ENCODE measurements at regions not wholly inside any gene's neighbourhood (a gene's known extent, or its start where the extent isn't known, plus 50 kb on each side); places are given as distances from the start of the nearest gene placed in this dataset.
"Not testable (repeated sequence)": the region's sequence is repeated elsewhere in the genome, so short reads cannot be mapped to it uniquely, and the experiment has no call there.

DNA sequence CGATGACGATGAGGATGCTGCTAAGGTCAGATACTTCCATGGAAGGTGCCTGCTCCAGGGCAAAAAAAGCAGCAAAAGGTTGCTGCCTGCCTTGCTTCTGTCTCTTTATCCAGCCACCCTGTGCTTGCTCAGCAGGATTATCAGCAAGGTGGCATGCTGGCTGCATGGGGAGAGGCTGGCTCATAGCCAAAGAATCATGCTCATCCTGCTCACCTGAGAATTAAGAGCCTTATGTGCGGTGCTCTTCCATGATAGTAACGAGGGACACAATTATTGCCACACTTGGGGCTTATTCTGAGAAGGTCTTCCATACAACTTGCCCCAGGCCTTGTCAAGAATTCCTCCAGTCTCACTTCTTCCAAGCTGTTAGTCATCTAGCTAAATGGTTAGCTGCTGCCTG is 60.4 kb upstream of the SEC11C start:
- Histone ChIP-seq H3K27ac (no peak overlapping the region), H3K4me3 (no peak overlapping the region), H3K9ac (ENCODE audit: low read depth in 2 of 2, low read length in 2 of 2) (no peak overlapping the region), H3K9me3 (no peaks in the 10 kb centered on the region), H3K27me3 (peaks cover 4% of the 10 kb centered on the region), H3K4me1 (no peaks in the 10 kb centered on the region), H3K36me3 (no peaks in the 10 kb centered on the region)
- intact Hi-C loops (cut with DNase I), result no loop called here
- no peak for DNase-seq
- TF ChIP-seq, protein P1, sequence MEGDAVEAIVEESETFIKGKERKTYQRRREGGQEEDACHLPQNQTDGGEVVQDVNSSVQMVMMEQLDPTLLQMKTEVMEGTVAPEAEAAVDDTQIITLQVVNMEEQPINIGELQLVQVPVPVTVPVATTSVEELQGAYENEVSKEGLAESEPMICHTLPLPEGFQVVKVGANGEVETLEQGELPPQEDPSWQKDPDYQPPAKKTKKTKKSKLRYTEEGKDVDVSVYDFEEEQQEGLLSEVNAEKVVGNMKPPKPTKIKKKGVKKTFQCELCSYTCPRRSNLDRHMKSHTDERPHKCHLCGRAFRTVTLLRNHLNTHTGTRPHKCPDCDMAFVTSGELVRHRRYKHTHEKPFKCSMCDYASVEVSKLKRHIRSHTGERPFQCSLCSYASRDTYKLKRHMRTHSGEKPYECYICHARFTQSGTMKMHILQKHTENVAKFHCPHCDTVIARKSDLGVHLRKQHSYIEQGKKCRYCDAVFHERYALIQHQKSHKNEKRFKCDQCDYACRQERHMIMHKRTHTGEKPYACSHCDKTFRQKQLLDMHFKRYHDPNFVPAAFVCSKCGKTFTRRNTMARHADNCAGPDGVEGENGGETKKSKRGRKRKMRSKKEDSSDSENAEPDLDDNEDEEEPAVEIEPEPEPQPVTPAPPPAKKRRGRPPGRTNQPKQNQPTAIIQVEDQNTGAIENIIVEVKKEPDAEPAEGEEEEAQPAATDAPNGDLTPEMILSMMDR (IDR thresholded peaks at IDR 0.05), result no peak

DNA sequence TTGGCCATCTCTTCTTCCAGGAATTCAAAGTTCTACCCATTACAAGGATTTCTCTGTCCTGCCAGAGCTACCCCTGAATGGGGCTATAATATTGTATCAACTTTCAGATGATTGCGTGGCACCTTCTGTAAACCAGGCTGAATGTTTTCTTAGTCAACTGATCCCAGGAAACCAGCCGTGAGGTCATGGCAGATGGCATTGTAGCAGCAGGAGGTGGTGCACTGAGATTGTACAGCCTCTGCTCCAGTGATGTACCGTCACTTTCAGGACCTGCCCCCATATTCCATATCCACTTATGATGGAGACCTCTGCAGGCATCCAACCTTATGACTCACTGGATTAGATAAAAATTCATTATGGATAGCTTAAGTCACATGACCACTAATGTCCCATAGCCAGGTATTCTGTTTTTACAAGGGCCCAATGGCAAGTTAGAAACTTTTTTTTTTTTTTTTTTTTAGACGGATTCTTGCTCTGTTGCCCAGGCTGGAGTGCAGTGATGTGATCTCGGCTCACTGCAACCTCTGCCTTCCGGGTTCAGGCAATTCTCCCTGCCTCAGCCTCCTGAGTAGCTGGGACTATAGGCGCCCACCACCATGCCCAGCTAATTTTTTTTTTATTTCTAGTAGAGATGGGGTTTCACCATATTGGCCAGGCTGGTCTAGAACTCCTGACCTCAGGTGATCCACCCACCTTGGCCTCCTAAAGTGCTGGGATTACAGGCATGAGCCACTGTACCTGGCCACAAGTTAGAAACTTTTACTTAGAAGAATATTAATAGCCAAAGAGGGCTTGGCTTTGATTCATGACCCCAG is 59.8 kb upstream of the SEC11C start:
- not testable (repeated sequence) for H3K9me3 ChIP-seq

DNA sequence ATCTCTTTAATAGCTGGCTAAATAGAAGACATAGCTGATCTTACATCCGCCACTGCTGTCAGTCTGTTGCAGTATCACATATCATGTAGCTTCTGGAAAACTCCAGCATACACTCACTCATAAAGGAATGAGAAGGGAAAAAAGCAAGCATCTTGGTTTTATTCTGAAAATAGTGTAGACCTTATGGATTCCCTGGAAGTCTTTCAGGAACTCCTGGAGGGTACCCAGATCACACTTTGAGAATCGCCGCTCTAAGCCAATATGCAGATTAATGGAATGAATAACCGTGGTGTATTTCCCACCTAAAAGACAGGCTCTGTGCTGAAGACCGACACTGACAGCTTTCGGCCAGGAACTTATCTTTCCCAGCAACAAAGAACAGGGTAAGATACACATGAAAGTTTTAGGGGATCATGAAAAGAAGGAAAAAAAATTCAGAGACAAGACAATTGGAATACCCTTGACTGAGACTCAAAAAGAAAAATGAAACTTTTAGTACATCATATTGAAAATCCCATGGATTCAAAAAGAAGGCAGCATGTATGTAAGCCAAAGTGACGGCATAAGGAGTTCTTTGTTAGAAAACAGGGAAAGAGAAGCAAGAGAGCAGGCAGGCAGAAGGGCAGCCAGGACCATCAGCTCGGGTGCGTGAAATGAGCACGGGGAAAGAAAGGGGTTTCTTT is 56.4 kb upstream of the SEC11C start:
- Histone ChIP-seq H3K27ac (no peak overlapping the region), H3K9ac (ENCODE audit: low read depth in 2 of 2, low read length in 2 of 2) (no peak overlapping the region), H3K4me3 (no peak overlapping the region), H3K36me3 (no peaks in the 10 kb centered on the region), H3K27me3 (peaks cover 4% of the 10 kb centered on the region), H3K4me1 (no peaks in the 10 kb centered on the region), H3K9me3 (no peaks in the 10 kb centered on the region)
- DNase-seq, result no peak
- TF ChIP-seq, protein P1 (IDR thresholded peaks at IDR 0.05), result no peak
- intact Hi-C loops (cut with DNase I), result no loop called here

More for the DNA sequence above, 59.8 kb upstream of the SEC11C start:
- H3K36me3 ChIP-seq; intact Hi-C loops (cut with DNase I); H3K9ac ChIP-seq (ENCODE audit: low read depth in 2 of 2, low read length in 2 of 2); H3K27ac ChIP-seq; H3K4me3 ChIP-seq; H3K4me1 ChIP-seq; DNase-seq; H3K27me3 ChIP-seq: not testable (repeated sequence)

DNA sequence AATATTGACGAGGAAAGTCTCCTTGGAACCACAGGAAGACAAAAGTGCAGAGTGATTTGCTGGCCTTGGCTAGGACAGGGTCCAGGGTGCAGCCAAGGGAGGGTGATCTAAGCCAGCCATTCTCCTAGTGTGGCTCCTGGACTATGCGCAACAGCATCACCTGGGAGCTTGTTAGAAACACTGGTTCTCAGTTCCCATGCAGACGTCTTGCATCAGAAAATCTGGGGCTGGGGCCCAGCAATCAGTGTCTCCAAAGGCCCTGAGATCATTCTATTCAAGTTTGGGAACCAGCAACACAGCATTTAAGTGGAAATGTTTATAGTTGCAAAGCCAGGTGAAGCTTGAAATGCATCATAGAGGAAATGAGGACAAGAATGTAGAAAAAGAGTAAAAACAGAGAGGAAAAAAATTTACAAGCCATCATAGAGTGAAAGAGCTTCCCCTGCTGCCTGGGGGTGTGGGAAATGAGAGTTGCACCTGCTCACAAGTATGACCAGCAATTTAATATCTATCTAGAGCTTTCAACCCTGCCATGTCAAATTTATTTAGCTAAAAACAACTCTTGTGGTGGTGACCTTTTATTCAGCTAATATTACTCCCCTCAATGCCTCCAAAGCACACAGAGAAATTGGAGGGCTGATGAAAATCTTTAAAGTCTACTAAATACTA is 54.4 kb upstream of the SEC11C start:
- Histone ChIP-seq H3K4me3 (no peak overlapping the region), H3K9ac (ENCODE audit: low read depth in 2 of 2, low read length in 2 of 2) (no peak overlapping the region), H3K27ac (no peak overlapping the region), H3K27me3 (peaks cover 4% of the 10 kb centered on the region), H3K4me1 (no peaks in the 10 kb centered on the region), H3K36me3 (no peaks in the 10 kb centered on the region), H3K9me3 (no peaks in the 10 kb centered on the region)
- TF ChIP-seq, protein P1 (IDR thresholded peaks at IDR 0.05), result no peak
- intact Hi-C loops (cut with DNase I), result no loop called here
- no peak for DNase-seq

DNA sequence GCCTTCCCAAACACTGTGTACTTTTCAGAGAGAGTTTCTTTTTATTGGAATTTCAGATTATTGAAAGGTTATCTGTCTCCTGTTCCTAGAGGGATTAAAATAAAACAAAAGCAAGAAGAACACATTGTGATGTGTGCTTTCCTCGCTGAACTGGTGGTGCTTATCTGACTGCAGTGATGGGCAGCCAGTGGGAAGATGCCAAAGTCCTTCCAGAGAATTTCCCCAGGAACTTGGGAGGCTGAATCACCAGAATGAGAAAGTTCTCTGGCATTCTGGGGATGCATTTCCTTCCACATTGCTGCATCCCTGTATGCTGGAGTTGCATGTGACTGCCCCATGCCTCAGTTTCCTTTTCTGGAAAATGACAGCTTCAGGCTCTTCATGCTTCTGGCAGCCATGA is 53.9 kb upstream of the SEC11C start:
- H3K4me1 ChIP-seq, result no peaks in the 10 kb centered on the region
- H3K27ac ChIP-seq, result no peak overlapping the region
- intact Hi-C loops (cut with DNase I), result no loop called here
- TF ChIP-seq, protein P1 (IDR thresholded peaks at IDR 0.05), result no peak
- H3K4me3 ChIP-seq, result no peak overlapping the region
- H3K27me3 ChIP-seq, result peaks cover 4% of the 10 kb centered on the region
- no peak overlapping the region for H3K9ac ChIP-seq (ENCODE audit: low read depth in 2 of 2, low read length in 2 of 2)
- no peaks in the 10 kb centered on the region for H3K36me3 ChIP-seq
- no peaks in the 10 kb centered on the region for H3K9me3 ChIP-seq
- DNase-seq, result no peak

Measured in colonic mucosa (tissue), 4 donors.